ENCODE measurements at regions not wholly inside any gene's neighbourhood (a gene's known extent, or its start where the extent isn't known, plus 50 kb on each side); places are given as distances from the start of the nearest gene placed in this dataset.

DNA sequence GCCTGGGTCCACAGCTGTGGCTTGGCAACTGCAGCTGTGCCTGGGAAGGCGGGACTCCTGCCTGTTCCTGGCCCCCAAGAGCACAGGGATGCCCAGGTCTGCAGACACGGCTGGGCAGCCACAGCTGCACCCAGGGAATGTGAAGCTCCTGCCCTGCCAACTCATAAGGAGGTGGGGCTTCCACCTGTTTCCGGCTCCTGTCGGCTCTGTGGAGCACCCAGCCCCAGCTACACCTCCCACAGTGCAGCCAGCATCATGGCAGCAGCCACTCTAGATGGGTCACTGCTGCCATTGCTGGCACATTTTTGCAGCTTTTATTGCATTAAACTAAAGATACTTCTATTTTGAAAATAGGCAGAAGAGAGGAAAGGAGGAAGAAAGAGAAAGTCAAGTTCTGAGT lies 207.9 kb downstream of the SAMD5 start:
- intact Hi-C loops (cut with micrococcal nuclease): no loop called here
- no peaks in the 10 kb centered on the region for H3K4me1 Mint-ChIP-seq

DNA sequence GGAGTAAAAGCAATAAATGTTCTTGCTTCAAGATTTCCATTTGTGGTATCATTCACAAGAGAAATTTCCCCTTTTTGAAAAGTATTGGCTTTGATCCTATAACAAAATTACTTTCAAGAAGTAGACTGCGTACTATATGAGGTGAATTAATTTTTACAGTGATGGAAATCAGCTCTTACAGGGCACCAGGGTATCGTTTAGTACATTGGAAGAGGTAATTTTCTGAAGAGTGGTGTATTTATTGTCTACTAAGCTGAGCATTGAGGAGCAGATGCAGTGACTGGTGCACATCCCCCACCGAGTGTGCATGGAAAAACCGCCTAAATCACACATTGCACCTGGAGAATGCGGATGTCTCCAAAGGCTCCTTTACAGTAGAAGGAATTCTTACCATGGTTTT lies 209.5 kb downstream of the SAMD5 start:
- H3K27me3 Mint-ChIP-seq (ENCODE audit: low read depth in 3 of 3): peaks cover 0 to 2% (median 0%) of the 10 kb centered on the region in 3 donors
- DNase-seq: no peak
- TF ChIP-seq, protein P1, sequence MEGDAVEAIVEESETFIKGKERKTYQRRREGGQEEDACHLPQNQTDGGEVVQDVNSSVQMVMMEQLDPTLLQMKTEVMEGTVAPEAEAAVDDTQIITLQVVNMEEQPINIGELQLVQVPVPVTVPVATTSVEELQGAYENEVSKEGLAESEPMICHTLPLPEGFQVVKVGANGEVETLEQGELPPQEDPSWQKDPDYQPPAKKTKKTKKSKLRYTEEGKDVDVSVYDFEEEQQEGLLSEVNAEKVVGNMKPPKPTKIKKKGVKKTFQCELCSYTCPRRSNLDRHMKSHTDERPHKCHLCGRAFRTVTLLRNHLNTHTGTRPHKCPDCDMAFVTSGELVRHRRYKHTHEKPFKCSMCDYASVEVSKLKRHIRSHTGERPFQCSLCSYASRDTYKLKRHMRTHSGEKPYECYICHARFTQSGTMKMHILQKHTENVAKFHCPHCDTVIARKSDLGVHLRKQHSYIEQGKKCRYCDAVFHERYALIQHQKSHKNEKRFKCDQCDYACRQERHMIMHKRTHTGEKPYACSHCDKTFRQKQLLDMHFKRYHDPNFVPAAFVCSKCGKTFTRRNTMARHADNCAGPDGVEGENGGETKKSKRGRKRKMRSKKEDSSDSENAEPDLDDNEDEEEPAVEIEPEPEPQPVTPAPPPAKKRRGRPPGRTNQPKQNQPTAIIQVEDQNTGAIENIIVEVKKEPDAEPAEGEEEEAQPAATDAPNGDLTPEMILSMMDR (IDR thresholded peaks at IDR 0.05): no peak
- Histone ChIP-seq H3K9me3 (replicated peaks in 1 of 2; ENCODE audit: control insufficient read depth in 1 of 2, insufficient read depth in 1 of 2, low read length in 2 of 2) (peaks cover 0 to 2% of the 10 kb centered on the region in 2 donors), H3K9ac (ENCODE audit: insufficient read depth, low read length, poor library complexity, severe bottlenecking) (no peak overlapping the region), H3K4me3 (replicated peaks in 1 of 3; ENCODE audit: low read depth in 2 of 3, low read length in 3 of 3) (no peak overlapping the region), H3K4me2 (replicated peaks; ENCODE audit: extremely low read depth, low read length, poor library complexity, severe bottlenecking) (no peak overlapping the region), H3K79me2 (ENCODE audit: insufficient read depth, low read length) (no peaks in the 10 kb centered on the region), H3K36me3 (replicated peaks in 1 of 2; ENCODE audit: control insufficient read depth in 1 of 2, insufficient read depth in 2 of 2, low read length in 2 of 2) (no peaks in the 10 kb centered on the region), H3K27ac (ENCODE audit: low read depth in 1 of 2, low read length in 2 of 2) (no peak overlapping the region), H3K27me3 (ENCODE audit: control insufficient read depth in 2 of 2, insufficient read depth in 2 of 2, low read length in 2 of 2) (no peaks in the 10 kb centered on the region), H4K20me1 (ENCODE audit: insufficient read depth, low read length) (no peaks in the 10 kb centered on the region), H3K4me1 (ENCODE audit: control insufficient read depth in 1 of 2, insufficient read depth in 2 of 2, low read length in 2 of 2) (no peaks in the 10 kb centered on the region), H2AFZ (ENCODE audit: insufficient read depth, low read depth, low read length, poor library complexity, severe bottlenecking) (no peak overlapping the region)
- H3K4me3 Mint-ChIP-seq: no peak overlapping the region
- intact Hi-C loops (cut with micrococcal nuclease): no loop called here
- peaks cover 1 to 20% (median 5%) of the 10 kb centered on the region in 7 donors for H3K9me3 Mint-ChIP-seq
- no peaks in the 10 kb centered on the region for H3K4me1 Mint-ChIP-seq
- no peaks in the 10 kb centered on the region for H3K36me3 Mint-ChIP-seq
- no peak overlapping the region for H3K27ac Mint-ChIP-seq
- 73% methylated on average over 1 of the region's 5 CpGs for WGBS (ENCODE audit: insufficient coverage)

More for the DNA sequence above, 207.9 kb downstream of the SAMD5 start:
- Histone ChIP-seq H2AFZ (ENCODE audit: insufficient read depth, low read depth, low read length, poor library complexity, severe bottlenecking) (no peak overlapping the region), H4K20me1 (ENCODE audit: insufficient read depth, low read length) (no peaks in the 10 kb centered on the region), H3K9ac (ENCODE audit: insufficient read depth, low read length, poor library complexity, severe bottlenecking) (no peak overlapping the region), H3K27ac (ENCODE audit: low read depth in 1 of 2, low read length in 2 of 2) (no peak overlapping the region), H3K4me2 (replicated peaks; ENCODE audit: extremely low read depth, low read length, poor library complexity, severe bottlenecking) (no peak overlapping the region), H3K27me3 (ENCODE audit: control insufficient read depth in 2 of 2, insufficient read depth in 2 of 2, low read length in 2 of 2) (no peaks in the 10 kb centered on the region), H3K79me2 (ENCODE audit: insufficient read depth, low read length) (no peaks in the 10 kb centered on the region), H3K4me3 (replicated peaks in 1 of 3; ENCODE audit: low read depth in 2 of 3, low read length in 3 of 3) (no peak overlapping the region), H3K9me3 (replicated peaks in 1 of 2; ENCODE audit: control insufficient read depth in 1 of 2, insufficient read depth in 1 of 2, low read length in 2 of 2) (peaks cover 0 to 2% of the 10 kb centered on the region in 2 donors), H3K36me3 (replicated peaks in 1 of 2; ENCODE audit: control insufficient read depth in 1 of 2, insufficient read depth in 2 of 2, low read length in 2 of 2) (no peaks in the 10 kb centered on the region), H3K4me1 (ENCODE audit: control insufficient read depth in 1 of 2, insufficient read depth in 2 of 2, low read length in 2 of 2) (no peaks in the 10 kb centered on the region)
- no peak overlapping the region for H3K27ac Mint-ChIP-seq
- no peak for DNase-seq
- WGBS (ENCODE audit: insufficient coverage): 80% methylated on average over 4 of the region's 4 CpGs
- H3K27me3 Mint-ChIP-seq (ENCODE audit: low read depth in 3 of 3): peaks cover 0 to 2% (median 0%) of the 10 kb centered on the region in 3 donors
- no peak overlapping the region for H3K4me3 Mint-ChIP-seq
- TF ChIP-seq, protein P1 (IDR thresholded peaks at IDR 0.05): no peak
- peaks cover 0 to 16% (median 4%) of the 10 kb centered on the region in 7 donors for H3K9me3 Mint-ChIP-seq
- H3K36me3 Mint-ChIP-seq: no peaks in the 10 kb centered on the region
